ENCODE measurements at regions not wholly inside any gene's neighbourhood (a gene's known extent, or its start where the extent isn't known, plus 50 kb on each side); places are given as distances from the start of the nearest gene placed in this dataset.
"Not testable (repeated sequence)": the region's sequence is repeated elsewhere in the genome, so short reads cannot be mapped to it uniquely, and the experiment has no call there.

DNA sequence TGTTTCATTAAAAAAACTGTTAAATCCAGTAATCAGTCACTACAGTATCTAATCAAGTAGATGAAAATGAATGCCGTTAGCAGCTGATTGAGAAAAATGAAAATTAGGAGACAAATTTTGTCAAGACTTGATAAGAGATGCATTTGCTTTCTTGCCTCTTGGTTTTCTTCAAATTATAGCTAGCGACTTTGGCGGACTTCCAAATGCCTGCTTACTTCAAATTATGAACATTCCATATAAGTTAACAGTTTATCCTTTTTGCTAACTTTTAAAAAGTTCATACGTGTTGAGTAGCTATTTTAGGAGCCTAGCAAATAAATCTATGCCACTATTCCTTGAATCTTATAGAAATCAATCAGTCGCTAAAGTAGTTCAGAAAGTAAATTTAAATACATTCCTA is 58.8 kb downstream of the PPP4R3C start:
- H3K4me3 Mint-ChIP-seq = no peak overlapping the region
- no peaks in the 10 kb centered on the region for H3K36me3 Mint-ChIP-seq (ENCODE audit: insufficient read depth in 2 of 2)
- no peak for ATAC-seq (replicated peaks in 1 of 2)
- H3K27me3 Mint-ChIP-seq (ENCODE audit: low read depth) = no peaks in the 10 kb centered on the region
- H3K9me3 Mint-ChIP-seq = peaks cover 1 to 3% of the 10 kb centered on the region in 2 donors
- no peak overlapping the region for H3K27ac Mint-ChIP-seq
- no peak for DNase-seq
- no peaks in the 10 kb centered on the region for H3K4me1 Mint-ChIP-seq (ENCODE audit: low read depth)

- ATAC-seq (replicated peaks in 1 of 2) (no peak), DNase-seq (no peak)
- no peaks in the 10 kb centered on the region for H3K36me3 Mint-ChIP-seq (ENCODE audit: insufficient read depth in 2 of 2)
- no peaks in the 10 kb centered on the region for H3K9me3 Mint-ChIP-seq
- no peak overlapping the region for H3K27ac Mint-ChIP-seq
- no peak overlapping the region for H3K4me3 Mint-ChIP-seq
- no peaks in the 10 kb centered on the region for H3K4me1 Mint-ChIP-seq (ENCODE audit: low read depth)
- no peaks in the 10 kb centered on the region for H3K27me3 Mint-ChIP-seq (ENCODE audit: low read depth)
Observed at GRCh38 chrX:27399146-27399456, 64.0 kb downstream of the PPP4R3C start.

DNA sequence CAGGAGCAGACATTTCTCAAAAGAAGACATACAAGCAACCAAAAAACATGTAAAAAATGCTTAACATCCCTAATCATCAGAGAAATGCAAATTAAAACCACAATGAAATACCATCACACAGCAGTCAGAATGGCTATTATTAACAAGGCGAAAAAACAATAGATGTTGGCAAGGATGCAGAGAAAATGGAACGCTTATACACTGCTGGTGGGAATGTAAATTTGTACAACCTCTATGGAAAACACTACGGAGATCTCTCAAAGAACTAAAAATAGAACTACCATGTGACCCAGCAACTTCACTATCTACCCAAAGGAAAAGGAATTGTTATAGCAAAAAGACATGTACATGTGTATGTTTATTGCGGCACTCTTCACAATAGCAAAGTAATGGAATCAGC is 71.5 kb downstream of the PPP4R3C start:
- ATAC-seq (replicated peaks in 1 of 2) (no peak), DNase-seq (no peak)
- H3K9me3 Mint-ChIP-seq = no peaks in the 10 kb centered on the region
- H3K27ac Mint-ChIP-seq = no peak overlapping the region
- no peaks in the 10 kb centered on the region for H3K27me3 Mint-ChIP-seq (ENCODE audit: low read depth)
- no peak overlapping the region for H3K4me3 Mint-ChIP-seq
- no peaks in the 10 kb centered on the region for H3K36me3 Mint-ChIP-seq (ENCODE audit: insufficient read depth in 2 of 2)
- no peaks in the 10 kb centered on the region for H3K4me1 Mint-ChIP-seq (ENCODE audit: low read depth)

DNA sequence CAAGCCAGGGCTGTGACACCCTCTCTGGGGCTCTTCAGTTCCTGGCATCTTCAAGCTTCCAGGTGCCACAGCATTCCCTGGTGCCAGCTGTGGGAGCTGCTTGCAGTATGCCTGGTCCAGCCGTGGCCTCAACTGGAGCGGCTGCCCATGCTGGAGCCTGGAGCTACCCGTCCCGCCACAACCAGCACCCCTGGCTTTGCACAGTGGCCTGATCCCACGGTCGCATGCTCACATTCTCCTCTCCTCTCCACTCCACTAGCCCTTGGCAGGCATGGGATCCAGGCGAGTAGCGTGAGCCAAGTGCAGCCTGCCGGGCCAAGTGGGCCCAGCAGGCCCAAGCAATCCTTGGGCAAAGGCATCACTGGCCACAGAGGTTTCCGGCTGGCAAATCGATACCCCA is 81.7 kb downstream of the PPP4R3C start:
- ATAC-seq (replicated peaks in 1 of 2) = no peak
- H3K27me3 Mint-ChIP-seq (ENCODE audit: low read depth) = no peaks in the 10 kb centered on the region
- no peaks in the 10 kb centered on the region for H3K4me1 Mint-ChIP-seq (ENCODE audit: low read depth)
- DNase-seq = no peak
- no peak overlapping the region for H3K4me3 Mint-ChIP-seq
- no peaks in the 10 kb centered on the region for H3K9me3 Mint-ChIP-seq
- H3K36me3 Mint-ChIP-seq (ENCODE audit: insufficient read depth in 2 of 2) = no peaks in the 10 kb centered on the region
- no peak overlapping the region for H3K27ac Mint-ChIP-seq

DNA sequence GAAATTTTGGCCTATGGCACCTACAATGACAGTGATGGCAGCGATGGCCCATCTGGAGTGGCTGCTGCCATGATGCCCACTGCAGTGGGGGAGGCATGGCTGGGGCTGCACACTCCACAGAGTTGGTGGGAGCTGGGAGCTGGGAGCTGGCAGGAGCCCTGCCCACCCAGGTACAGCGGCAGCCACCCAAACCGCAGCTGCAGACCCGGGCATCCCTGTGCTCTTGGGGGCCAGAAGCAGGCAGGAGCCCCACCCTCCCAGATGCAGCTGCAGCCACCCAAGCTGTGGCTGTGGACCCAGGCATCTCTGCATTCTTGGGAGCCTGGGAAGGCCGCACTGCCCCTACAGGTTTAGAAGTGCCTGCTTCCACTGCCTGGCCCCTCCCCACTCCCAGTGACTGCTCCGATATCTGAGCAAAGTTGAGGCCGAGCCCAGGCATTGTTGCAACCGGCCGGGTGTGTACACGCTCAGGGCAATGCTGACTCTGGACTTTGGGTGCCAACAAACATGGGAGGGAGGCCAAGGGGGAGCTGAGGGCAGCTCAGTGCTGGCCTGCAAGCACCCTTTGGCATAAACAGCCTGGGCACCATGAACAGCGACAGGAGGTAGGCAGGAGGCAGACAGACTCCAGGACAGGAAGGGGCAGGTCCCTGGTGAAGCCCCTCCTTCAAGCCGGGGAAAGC is 82.8 kb downstream of the PPP4R3C start:
- no peak for ATAC-seq (replicated peaks in 1 of 2)
- no peaks in the 10 kb centered on the region for H3K27me3 Mint-ChIP-seq (ENCODE audit: low read depth)
- no peaks in the 10 kb centered on the region for H3K4me1 Mint-ChIP-seq (ENCODE audit: low read depth)
- no peaks in the 10 kb centered on the region for H3K9me3 Mint-ChIP-seq
- no peak for DNase-seq
- no peak overlapping the region for H3K4me3 Mint-ChIP-seq
- H3K36me3 Mint-ChIP-seq (ENCODE audit: insufficient read depth in 2 of 2) = no peaks in the 10 kb centered on the region
- no peak overlapping the region for H3K27ac Mint-ChIP-seq

DNA sequence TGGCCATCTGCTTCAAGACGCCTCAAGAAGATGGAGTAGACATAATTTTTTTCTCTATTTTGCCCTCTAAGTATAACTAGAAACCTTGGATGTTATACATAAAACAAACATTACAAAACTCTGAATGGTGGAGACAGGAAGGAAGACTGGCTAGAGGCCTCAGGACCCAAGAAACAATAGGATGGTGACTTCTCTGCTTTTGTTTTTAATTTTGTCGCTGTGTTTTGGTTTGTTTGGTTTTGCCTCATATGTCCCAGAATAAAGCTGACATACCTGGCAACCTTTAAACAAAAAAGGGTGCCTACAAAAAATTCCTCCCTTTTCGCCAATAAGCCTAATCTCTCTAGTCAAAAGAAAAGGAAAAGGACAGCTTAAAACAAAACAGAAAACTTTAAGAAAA is 109.1 kb downstream of the PPP4R3C start:
- ATAC-seq (replicated peaks in 1 of 2) (no peak), DNase-seq (no peak)
- Mint-ChIP-seq H3K27me3 (ENCODE audit: low read depth) (no peaks in the 10 kb centered on the region), H3K27ac (no peak overlapping the region), H3K36me3 (ENCODE audit: insufficient read depth in 2 of 2) (no peaks in the 10 kb centered on the region), H3K9me3 (no peaks in the 10 kb centered on the region), H3K4me3 (no peak overlapping the region), H3K4me1 (ENCODE audit: low read depth) (no peaks in the 10 kb centered on the region)

DNA sequence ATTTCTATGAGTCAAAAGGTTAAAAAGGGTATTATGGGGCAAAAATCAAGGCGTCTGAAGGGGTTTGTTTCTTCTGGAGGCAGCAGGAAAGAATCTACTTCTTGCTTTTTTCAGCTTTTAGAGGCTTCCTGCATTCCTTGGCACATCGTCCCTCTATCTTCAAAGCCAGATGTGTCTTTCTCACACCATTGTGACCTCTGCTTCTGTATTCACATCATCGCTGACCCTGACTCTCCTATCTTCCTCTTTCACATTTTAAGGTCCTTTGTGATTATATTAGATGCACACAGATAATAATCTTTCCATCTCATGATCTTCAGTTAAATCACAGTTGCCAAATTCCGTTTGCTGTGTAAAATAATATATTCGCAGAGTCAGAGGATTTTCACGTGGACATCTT is 112.7 kb downstream of the PPP4R3C start:
- DNase-seq (no peak), ATAC-seq (replicated peaks in 1 of 2) (no peak)
- Mint-ChIP-seq H3K4me1 (ENCODE audit: low read depth) (no peaks in the 10 kb centered on the region), H3K36me3 (ENCODE audit: insufficient read depth in 2 of 2) (no peaks in the 10 kb centered on the region), H3K9me3 (no peaks in the 10 kb centered on the region), H3K27me3 (ENCODE audit: low read depth) (no peaks in the 10 kb centered on the region), H3K4me3 (no peak overlapping the region), H3K27ac (no peak overlapping the region)

GRCh38 chrX:27336466-27337091 is 126.6 kb downstream of the PPP4R3C start:
- no peaks in the 10 kb centered on the region for H3K27me3 Mint-ChIP-seq (ENCODE audit: low read depth)
- no peaks in the 10 kb centered on the region for H3K36me3 Mint-ChIP-seq (ENCODE audit: insufficient read depth in 2 of 2)
- no peak for ATAC-seq (replicated peaks in 1 of 2)
- H3K27ac Mint-ChIP-seq = no peak overlapping the region
- DNase-seq = peak; percentile 17 to 31
- H3K9me3 Mint-ChIP-seq = no peaks in the 10 kb centered on the region
- H3K4me1 Mint-ChIP-seq (ENCODE audit: low read depth) = no peaks in the 10 kb centered on the region
- H3K4me3 Mint-ChIP-seq = no peak overlapping the region

DNA sequence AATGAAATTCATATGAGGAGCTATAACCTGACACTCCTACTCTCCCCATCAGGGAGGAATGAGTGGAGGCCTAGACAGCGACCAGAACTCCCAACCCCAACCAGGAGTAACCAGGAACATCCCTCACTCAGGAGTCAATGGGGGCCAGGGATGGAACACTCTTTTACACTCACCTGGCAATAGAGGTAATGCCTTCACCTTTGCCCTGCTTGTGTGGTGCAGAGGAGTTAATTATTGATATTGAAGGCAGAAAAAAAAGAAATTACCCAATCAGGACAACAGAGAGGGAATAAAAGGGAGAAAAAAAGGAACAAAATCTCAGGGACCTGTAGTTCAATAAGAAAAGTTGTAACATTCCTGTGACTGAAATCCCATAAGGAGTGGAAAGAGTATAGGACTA is 141.5 kb downstream of the PPP4R3C start:
- no peak for ATAC-seq (replicated peaks in 1 of 2)

DNA sequence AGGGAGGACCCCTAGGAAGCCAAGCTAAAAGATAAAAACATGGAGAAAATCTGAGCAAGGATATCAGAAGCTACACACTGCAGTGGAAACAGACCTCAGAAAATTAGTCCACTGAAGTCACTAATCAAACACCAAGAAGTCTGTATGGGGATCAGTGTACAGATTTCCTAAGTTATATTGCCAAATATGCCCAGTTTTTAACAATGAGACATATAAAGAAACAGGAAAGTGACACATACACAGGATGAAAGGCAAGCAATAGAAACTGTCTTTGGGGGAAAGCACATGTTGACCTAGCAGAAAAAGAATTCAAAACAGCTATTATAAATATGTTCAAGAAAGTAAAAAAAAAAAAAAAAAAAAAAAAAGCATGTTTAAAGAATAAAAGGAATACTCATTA is 153.7 kb downstream of the PPP4R3C start:
- peaks cover 2 to 4% of the 10 kb centered on the region in 2 donors for H3K9me3 Mint-ChIP-seq
- H3K36me3 Mint-ChIP-seq (ENCODE audit: insufficient read depth in 2 of 2) = no peaks in the 10 kb centered on the region
- no peaks in the 10 kb centered on the region for H3K4me1 Mint-ChIP-seq (ENCODE audit: low read depth)
- no peaks in the 10 kb centered on the region for H3K27me3 Mint-ChIP-seq (ENCODE audit: low read depth)
- H3K4me3 Mint-ChIP-seq = no peak overlapping the region
- H3K27ac Mint-ChIP-seq = no peak overlapping the region
- DNase-seq (no peak), ATAC-seq (replicated peaks in 1 of 2) (no peak)

More for the DNA sequence above, 141.5 kb downstream of the PPP4R3C start:
- no peak overlapping the region for H3K27ac Mint-ChIP-seq
- no peak for DNase-seq
- no peaks in the 10 kb centered on the region for H3K36me3 Mint-ChIP-seq (ENCODE audit: insufficient read depth in 2 of 2)
- no peaks in the 10 kb centered on the region for H3K4me1 Mint-ChIP-seq (ENCODE audit: low read depth)
- no peak overlapping the region for H3K4me3 Mint-ChIP-seq
- H3K9me3 Mint-ChIP-seq = peaks cover 0 to 2% of the 10 kb centered on the region in 2 donors
- H3K27me3 Mint-ChIP-seq (ENCODE audit: low read depth) = no peaks in the 10 kb centered on the region

DNA sequence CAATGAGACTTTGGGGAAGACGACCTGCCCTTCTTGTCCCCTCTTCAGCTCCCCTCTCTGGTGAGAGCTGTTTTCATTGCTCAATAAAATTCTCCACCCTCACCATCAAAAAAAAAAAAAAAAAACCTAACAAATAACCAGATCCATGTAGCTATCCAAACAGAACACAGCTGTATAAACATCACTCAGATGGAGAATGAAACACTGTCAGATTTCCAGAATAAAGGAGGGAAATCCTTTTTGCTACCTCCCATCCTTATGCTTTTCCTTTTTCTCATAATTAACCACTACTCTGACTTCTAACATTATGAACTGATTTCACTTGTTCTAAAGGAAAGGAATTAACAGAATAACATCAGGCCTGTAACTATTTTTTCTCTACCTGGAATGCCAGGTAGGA is 155.6 kb downstream of the PPP4R3C start:
- Mint-ChIP-seq H3K4me3 (no peak overlapping the region), H3K4me1 (ENCODE audit: low read depth) (no peaks in the 10 kb centered on the region), H3K27me3 (ENCODE audit: low read depth) (no peaks in the 10 kb centered on the region), H3K36me3 (ENCODE audit: insufficient read depth in 2 of 2) (no peaks in the 10 kb centered on the region), H3K27ac (no peak overlapping the region), H3K9me3 (peaks cover 2 to 10% of the 10 kb centered on the region in 2 donors)
- ATAC-seq (replicated peaks in 1 of 2) (no peak), DNase-seq (no peak)

DNA sequence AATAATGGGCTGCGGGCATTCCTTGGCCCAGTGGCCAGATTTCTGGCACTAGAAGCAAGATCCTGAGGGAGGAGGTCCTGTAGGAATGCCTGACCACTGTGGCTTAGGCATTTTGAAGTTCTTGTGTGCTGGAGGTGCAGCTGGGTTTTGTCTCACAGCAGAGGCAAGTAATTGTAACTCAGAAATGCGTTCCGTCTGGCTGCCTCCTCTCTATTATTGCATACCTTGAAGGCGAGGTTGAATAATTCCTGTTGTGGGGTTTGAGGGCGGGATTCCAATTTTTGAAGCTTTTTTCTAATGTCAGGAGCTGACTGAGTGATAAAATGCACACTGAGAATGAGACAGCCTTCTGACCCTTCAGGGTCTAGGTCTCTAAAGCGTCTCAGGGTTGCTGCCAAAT is 170.6 kb downstream of the PPP4R3C start:
- ATAC-seq (replicated peaks in 1 of 2); DNase-seq; H3K27me3 Mint-ChIP-seq (ENCODE audit: low read depth); H3K4me3 Mint-ChIP-seq; H3K4me1 Mint-ChIP-seq (ENCODE audit: low read depth); H3K36me3 Mint-ChIP-seq (ENCODE audit: insufficient read depth in 2 of 2); H3K9me3 Mint-ChIP-seq; H3K27ac Mint-ChIP-seq: not testable (repeated sequence)

DNA sequence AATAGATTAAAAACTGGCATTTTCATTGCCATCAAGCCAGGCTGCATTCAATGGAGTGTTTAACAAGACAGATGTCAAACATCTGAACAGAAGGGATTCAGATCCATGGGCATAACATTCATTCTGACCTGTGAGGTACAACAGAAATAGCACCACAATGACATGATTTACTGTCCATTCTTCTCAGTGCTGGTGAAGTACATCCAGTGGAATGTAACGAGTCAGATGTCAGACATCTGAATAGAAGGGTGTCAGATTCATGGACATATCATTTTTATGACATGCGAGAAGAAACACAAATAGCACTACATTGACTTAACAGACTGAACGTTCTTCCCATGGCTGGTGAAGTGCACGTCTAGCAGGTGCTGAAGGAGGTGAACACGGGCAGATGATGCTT is 186.4 kb downstream of the PPP4R3C start:
- Mint-ChIP-seq H3K4me1 (ENCODE audit: low read depth) (no peaks in the 10 kb centered on the region), H3K36me3 (ENCODE audit: insufficient read depth in 2 of 2) (no peaks in the 10 kb centered on the region), H3K4me3 (no peak overlapping the region), H3K9me3 (peaks cover 5 to 6% of the 10 kb centered on the region in 2 donors), H3K27me3 (ENCODE audit: low read depth) (no peaks in the 10 kb centered on the region), H3K27ac (no peak overlapping the region)
- DNase-seq = no peak
- ATAC-seq (replicated peaks in 1 of 2) = no peak

- H3K4me1 Mint-ChIP-seq (ENCODE audit: low read depth) = no peaks in the 10 kb centered on the region
- ATAC-seq (replicated peaks in 1 of 2) (no peak), DNase-seq (no peak)
- no peak overlapping the region for H3K27ac Mint-ChIP-seq
- peaks cover 0 to 2% of the 10 kb centered on the region in 2 donors for H3K9me3 Mint-ChIP-seq
- H3K36me3 Mint-ChIP-seq (ENCODE audit: insufficient read depth in 2 of 2) = peaks cover 0 to 2% of the 10 kb centered on the region in 2 donors
- H3K27me3 Mint-ChIP-seq (ENCODE audit: low read depth) = no peaks in the 10 kb centered on the region
- no peak overlapping the region for H3K4me3 Mint-ChIP-seq
Observed at GRCh38 chrX:27254656-27255055, 208.5 kb downstream of the PPP4R3C start.
